ENCODE measurements at regions not wholly inside any gene's neighbourhood (a gene's known extent, or its start where the extent isn't known, plus 50 kb on each side); places are given as distances from the start of the nearest gene placed in this dataset.

GRCh38 chr7:96430356-96430755 is 108.5 kb upstream of the SLC25A13 start:
- Histone ChIP-seq H3K4me1 (ENCODE audit: control insufficient read depth, extremely low read depth, insufficient read depth, low read length) (no peaks in the 10 kb centered on the region), H3K27me3 (ENCODE audit: control insufficient read depth, insufficient read depth, low read length) (no peaks in the 10 kb centered on the region), H2AFZ (ENCODE audit: low read length) (no peak overlapping the region), H3K9me3 (ENCODE audit: control insufficient read depth, insufficient read depth, low read depth, low read length) (no peaks in the 10 kb centered on the region), H3K79me2 (ENCODE audit: control insufficient read depth, insufficient read depth, low read length) (no peaks in the 10 kb centered on the region), H3K4me2 (ENCODE audit: extremely low read depth, insufficient read depth, low read length) (no peak overlapping the region), H3K36me3 (ENCODE audit: control insufficient read depth, insufficient read depth, low read length) (no peaks in the 10 kb centered on the region), H4K20me1 (ENCODE audit: control insufficient read depth, extremely low read depth, insufficient read depth, low read length) (no peaks in the 10 kb centered on the region), H3K4me3 (replicated peaks in 1 of 4; ENCODE audit: control extremely low read depth in 1 of 4, insufficient read depth in 1 of 4, low read depth in 3 of 4, low read length in 4 of 4) (no peak overlapping the region), H3K9ac (ENCODE audit: insufficient read depth, low read length) (no peak overlapping the region), H3K27ac (ENCODE audit: insufficient read depth, low read length) (no peak overlapping the region)
- TF ChIP-seq CTCF (conservative IDR thresholded peaks at IDR 0.05 in 1 of 2, IDR thresholded peaks at IDR 0.05 in 1 of 2; ENCODE audit: low read depth in 1 of 2, low read length in 2 of 2) (no peak), EZH2 (IDR thresholded peaks at IDR 0.05; ENCODE audit: low read length, missing control alignments) (no peak)
- no peak for DNase-seq (ENCODE audit: low read depth in 2 of 2)

GRCh38 chr7:96427143-96427542 is 105.2 kb upstream of the SLC25A13 start:
- Histone ChIP-seq H4K20me1 (ENCODE audit: control insufficient read depth, extremely low read depth, insufficient read depth, low read length) (no peaks in the 10 kb centered on the region), H3K27ac (ENCODE audit: insufficient read depth, low read length) (no peak overlapping the region), H3K79me2 (ENCODE audit: control insufficient read depth, insufficient read depth, low read length) (no peaks in the 10 kb centered on the region), H3K4me3 (replicated peaks in 1 of 4; ENCODE audit: control extremely low read depth in 1 of 4, insufficient read depth in 1 of 4, low read depth in 3 of 4, low read length in 4 of 4) (no peak overlapping the region), H3K36me3 (ENCODE audit: control insufficient read depth, insufficient read depth, low read length) (no peaks in the 10 kb centered on the region), H3K4me2 (ENCODE audit: extremely low read depth, insufficient read depth, low read length) (no peak overlapping the region), H3K9me3 (ENCODE audit: control insufficient read depth, insufficient read depth, low read depth, low read length) (no peaks in the 10 kb centered on the region), H2AFZ (ENCODE audit: low read length) (no peak overlapping the region), H3K4me1 (ENCODE audit: control insufficient read depth, extremely low read depth, insufficient read depth, low read length) (no peaks in the 10 kb centered on the region), H3K27me3 (ENCODE audit: control insufficient read depth, insufficient read depth, low read length) (no peaks in the 10 kb centered on the region), H3K9ac (ENCODE audit: insufficient read depth, low read length) (no peak overlapping the region)
- TF ChIP-seq EZH2 (IDR thresholded peaks at IDR 0.05; ENCODE audit: low read length, missing control alignments), result no peak
- no peak for TF ChIP-seq CTCF (conservative IDR thresholded peaks at IDR 0.05 in 1 of 2, IDR thresholded peaks at IDR 0.05 in 1 of 2; ENCODE audit: low read depth in 1 of 2, low read length in 2 of 2)
- no peak for DNase-seq (ENCODE audit: low read depth in 2 of 2)

GRCh38 chr7:96426685-96427084 is 104.8 kb upstream of the SLC25A13 start:
- no peaks in the 10 kb centered on the region for H3K4me1 ChIP-seq (ENCODE audit: control insufficient read depth, extremely low read depth, insufficient read depth, low read length)
- H3K9ac ChIP-seq (ENCODE audit: insufficient read depth, low read length), result no peak overlapping the region
- H3K79me2 ChIP-seq (ENCODE audit: control insufficient read depth, insufficient read depth, low read length), result no peaks in the 10 kb centered on the region
- TF ChIP-seq CTCF (conservative IDR thresholded peaks at IDR 0.05 in 1 of 2, IDR thresholded peaks at IDR 0.05 in 1 of 2; ENCODE audit: low read depth in 1 of 2, low read length in 2 of 2), result no peak
- TF ChIP-seq EZH2 (IDR thresholded peaks at IDR 0.05; ENCODE audit: low read length, missing control alignments), result no peak
- no peak overlapping the region for H2AFZ ChIP-seq (ENCODE audit: low read length)
- H4K20me1 ChIP-seq (ENCODE audit: control insufficient read depth, extremely low read depth, insufficient read depth, low read length), result no peaks in the 10 kb centered on the region
- no peaks in the 10 kb centered on the region for H3K9me3 ChIP-seq (ENCODE audit: control insufficient read depth, insufficient read depth, low read depth, low read length)
- DNase-seq (ENCODE audit: low read depth in 2 of 2), result no peak
- no peaks in the 10 kb centered on the region for H3K27me3 ChIP-seq (ENCODE audit: control insufficient read depth, insufficient read depth, low read length)
- H3K4me2 ChIP-seq (ENCODE audit: extremely low read depth, insufficient read depth, low read length), result no peak overlapping the region
- H3K4me3 ChIP-seq (replicated peaks in 1 of 4; ENCODE audit: control extremely low read depth in 1 of 4, insufficient read depth in 1 of 4, low read depth in 3 of 4, low read length in 4 of 4), result no peak overlapping the region
- H3K36me3 ChIP-seq (ENCODE audit: control insufficient read depth, insufficient read depth, low read length), result no peaks in the 10 kb centered on the region
- no peak overlapping the region for H3K27ac ChIP-seq (ENCODE audit: insufficient read depth, low read length)

All from fibroblast of lung (primary cell).